Upper lobe of right lung (tissue), 1 donor: ENCODE measurements at regions not wholly inside any gene's neighbourhood (a gene's known extent, or its start where the extent isn't known, plus 50 kb on each side); places are given as distances from the start of the nearest gene placed in this dataset.

Experiments used
- ATAC-seq: fragments of 200-7000 bp; cut with Tn5 transposase; one replicate; pipeline ENCODE4 v1.9.1; 2020; ENCODE audit warnings: mild to moderate bottlenecking, moderate library complexity
- DNase-seq: peaks from one replicate; pipeline ENCODE4 v3.0.0-alpha.2; 2020
- H3K27ac ChIP-seq: fragments of 200-600 bp; one replicate; pipeline ENCODE4 v1.8.0; 2022
- H3K27me3 ChIP-seq: fragments of 200-600 bp; one replicate; pipeline ENCODE4 v1.8.0; 2022; ENCODE audit warnings: mild to moderate bottlenecking
- H3K36me3 ChIP-seq: fragments of 200-600 bp; one replicate; pipeline ENCODE4 v1.8.0; 2022
- H3K4me1 ChIP-seq: fragments of 200-600 bp; one replicate; pipeline ENCODE4 v1.8.0; 2022
- H3K4me3 ChIP-seq: fragments of 200-600 bp; one replicate; pipeline ENCODE4 v1.8.0; 2022; ENCODE audit warnings: mild to moderate bottlenecking
- H3K9me3 ChIP-seq: fragments of 200-600 bp; one replicate; pipeline ENCODE4 v1.8.0; 2022
- intact Hi-C: fragments of 100-400 bp; cut with DNase I; formaldehyde crosslinking; loops from one replicate; pipeline ENCODE4 v1.11.0; 2022
- TF ChIP-seq, protein P1 (sequence below): fragments of 200-600 bp; IDR thresholded peaks from one replicate; pipeline ENCODE4 v1.8.0; 2022; ENCODE audit warnings: antibody characterized with exemption
- donor health status: DM: no; HTN: yes; CAD: no; lungs with severe emphysema.

DNA sequence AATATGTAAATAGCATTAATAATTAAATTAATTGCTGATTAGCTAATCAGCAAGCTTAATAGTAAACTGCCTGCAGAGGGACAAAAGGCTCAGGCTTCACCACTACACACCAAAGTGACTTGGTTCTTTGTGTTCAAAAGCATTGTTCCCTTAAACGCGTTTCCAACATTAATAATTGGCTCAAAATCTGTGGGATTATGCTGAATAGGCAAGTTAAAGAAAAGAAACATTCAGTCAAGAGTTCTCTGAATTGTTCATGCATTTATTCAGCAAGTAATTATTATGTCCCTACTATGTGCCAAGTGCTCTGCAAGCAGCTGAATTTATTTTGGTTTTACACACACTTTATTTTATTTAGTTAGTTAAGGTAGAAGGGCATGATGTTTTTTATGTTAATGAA, 558.5 kb upstream of the ARRDC4 start:
- intact Hi-C loops: no loop called here
- ATAC-seq: no peak
- H3K27me3 ChIP-seq: no peaks in the 10 kb centered on the region
- DNase-seq: no peak
- no peaks in the 10 kb centered on the region for H3K9me3 ChIP-seq
- no peaks in the 10 kb centered on the region for H3K4me1 ChIP-seq
- H3K36me3 ChIP-seq: no peaks in the 10 kb centered on the region
- no peak overlapping the region for H3K4me3 ChIP-seq
- no peak overlapping the region for H3K27ac ChIP-seq
- TF ChIP-seq, protein P1, sequence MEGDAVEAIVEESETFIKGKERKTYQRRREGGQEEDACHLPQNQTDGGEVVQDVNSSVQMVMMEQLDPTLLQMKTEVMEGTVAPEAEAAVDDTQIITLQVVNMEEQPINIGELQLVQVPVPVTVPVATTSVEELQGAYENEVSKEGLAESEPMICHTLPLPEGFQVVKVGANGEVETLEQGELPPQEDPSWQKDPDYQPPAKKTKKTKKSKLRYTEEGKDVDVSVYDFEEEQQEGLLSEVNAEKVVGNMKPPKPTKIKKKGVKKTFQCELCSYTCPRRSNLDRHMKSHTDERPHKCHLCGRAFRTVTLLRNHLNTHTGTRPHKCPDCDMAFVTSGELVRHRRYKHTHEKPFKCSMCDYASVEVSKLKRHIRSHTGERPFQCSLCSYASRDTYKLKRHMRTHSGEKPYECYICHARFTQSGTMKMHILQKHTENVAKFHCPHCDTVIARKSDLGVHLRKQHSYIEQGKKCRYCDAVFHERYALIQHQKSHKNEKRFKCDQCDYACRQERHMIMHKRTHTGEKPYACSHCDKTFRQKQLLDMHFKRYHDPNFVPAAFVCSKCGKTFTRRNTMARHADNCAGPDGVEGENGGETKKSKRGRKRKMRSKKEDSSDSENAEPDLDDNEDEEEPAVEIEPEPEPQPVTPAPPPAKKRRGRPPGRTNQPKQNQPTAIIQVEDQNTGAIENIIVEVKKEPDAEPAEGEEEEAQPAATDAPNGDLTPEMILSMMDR: no peak

DNA sequence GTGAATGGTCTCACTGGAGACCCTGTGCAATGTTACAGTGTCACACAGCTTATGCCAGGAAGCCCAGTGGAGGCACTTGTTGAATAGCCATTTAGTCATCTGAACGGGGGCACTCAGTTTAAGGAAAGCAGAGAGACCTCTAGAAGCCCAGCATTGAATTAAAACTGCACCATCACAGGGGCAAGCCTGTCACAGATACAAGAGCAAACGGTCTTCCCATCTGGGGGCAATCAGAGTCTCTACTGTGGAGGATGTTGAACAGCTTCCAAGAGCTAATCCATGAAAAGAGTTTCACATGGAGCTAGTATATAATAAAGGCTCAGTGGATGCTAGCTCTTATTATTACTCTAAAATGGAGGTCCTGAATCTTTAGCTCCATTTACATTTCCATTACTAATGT, 553.7 kb upstream of the ARRDC4 start:
- intact Hi-C loops: no loop called here
- Histone ChIP-seq H3K27me3 (no peaks in the 10 kb centered on the region), H3K27ac (no peak overlapping the region), H3K4me1 (no peaks in the 10 kb centered on the region), H3K9me3 (no peaks in the 10 kb centered on the region), H3K4me3 (no peak overlapping the region), H3K36me3 (no peaks in the 10 kb centered on the region)
- no peak for DNase-seq
- ATAC-seq: no peak
- TF ChIP-seq, protein P1: no peak

DNA sequence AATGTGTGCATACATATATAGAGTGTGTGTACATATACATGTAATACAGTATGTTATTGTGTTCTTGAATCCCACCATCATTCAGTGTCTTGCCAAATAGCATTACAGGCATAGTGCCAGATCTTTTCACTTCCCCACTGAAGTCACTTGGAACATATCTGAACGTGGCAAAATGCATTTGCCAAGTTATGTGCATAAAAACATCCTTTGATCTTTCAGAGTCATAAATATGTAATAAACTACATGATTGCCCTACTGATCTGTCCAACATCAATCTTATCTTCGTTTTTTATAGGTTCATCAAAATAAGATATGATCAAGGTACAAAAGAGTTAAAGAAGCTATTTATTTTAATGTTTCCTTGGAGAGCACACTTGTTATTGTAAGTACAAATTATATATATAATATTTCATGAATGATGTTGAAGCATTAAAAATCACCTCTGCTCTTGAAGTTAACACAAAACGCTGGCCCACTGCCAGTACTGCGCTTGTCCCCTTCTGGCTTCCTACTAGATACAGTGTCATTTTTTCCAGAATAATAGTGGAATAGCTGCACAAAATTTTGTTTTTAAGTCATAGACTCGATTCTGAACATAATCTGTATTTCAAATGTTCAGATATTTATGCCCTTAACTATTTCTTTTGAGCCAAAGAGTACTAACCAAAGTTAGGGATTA, 549.5 kb upstream of the ARRDC4 start:
- Histone ChIP-seq H3K36me3 (no peaks in the 10 kb centered on the region), H3K4me3 (no peak overlapping the region), H3K27ac (no peak overlapping the region), H3K9me3 (no peaks in the 10 kb centered on the region), H3K27me3 (no peaks in the 10 kb centered on the region), H3K4me1 (no peaks in the 10 kb centered on the region)
- DNase-seq: no peak
- TF ChIP-seq, protein P1: no peak
- intact Hi-C loops: no loop called here
- no peak for ATAC-seq

DNA sequence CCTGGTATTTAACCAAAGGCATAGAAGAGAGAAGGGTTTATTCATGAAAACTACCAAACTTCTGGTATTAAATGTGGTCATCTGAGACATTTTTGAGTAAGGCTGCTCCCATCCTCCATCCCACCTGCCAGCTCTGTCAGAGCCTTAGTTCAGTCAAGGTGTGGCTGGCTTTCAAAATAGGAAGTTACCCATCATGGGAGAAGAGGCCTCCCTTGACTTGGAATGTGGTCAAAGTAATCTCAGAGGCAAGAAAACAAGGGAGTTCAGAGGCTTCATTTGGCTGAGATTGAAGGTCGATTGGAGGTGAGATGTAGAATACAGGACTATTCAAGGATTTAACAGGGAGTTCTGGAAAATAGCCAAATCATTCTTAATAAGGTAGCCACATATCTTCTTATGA, 540.4 kb upstream of the ARRDC4 start:
- Histone ChIP-seq H3K9me3 (no peaks in the 10 kb centered on the region), H3K4me1 (no peaks in the 10 kb centered on the region), H3K4me3 (no peak overlapping the region), H3K27me3 (no peaks in the 10 kb centered on the region), H3K27ac (no peak overlapping the region), H3K36me3 (no peaks in the 10 kb centered on the region)
- intact Hi-C loops: no loop called here
- TF ChIP-seq, protein P1: no peak
- ATAC-seq (no peak), DNase-seq (no peak)

DNA sequence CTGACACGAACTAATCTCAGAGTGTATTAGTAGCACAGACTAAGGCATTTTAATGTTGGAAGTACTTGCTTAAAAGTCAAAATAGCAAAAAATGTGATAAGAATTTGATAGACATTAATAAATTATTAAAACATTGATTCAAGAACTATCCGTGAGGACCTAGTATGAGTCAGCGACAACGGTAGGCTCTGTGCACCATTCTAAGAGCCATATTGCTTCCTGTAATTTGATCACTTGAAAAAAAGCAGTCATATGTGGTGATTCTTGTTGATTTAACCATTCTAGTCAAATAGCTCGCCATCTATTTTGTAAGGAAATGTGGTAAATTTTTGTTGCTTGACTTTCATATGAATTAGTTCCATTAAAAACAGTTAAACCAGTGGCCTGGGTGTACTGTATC, 534.9 kb upstream of the ARRDC4 start:
- TF ChIP-seq, protein P1: no peak
- H3K36me3 ChIP-seq: no peaks in the 10 kb centered on the region
- intact Hi-C loops: no loop called here

DNA sequence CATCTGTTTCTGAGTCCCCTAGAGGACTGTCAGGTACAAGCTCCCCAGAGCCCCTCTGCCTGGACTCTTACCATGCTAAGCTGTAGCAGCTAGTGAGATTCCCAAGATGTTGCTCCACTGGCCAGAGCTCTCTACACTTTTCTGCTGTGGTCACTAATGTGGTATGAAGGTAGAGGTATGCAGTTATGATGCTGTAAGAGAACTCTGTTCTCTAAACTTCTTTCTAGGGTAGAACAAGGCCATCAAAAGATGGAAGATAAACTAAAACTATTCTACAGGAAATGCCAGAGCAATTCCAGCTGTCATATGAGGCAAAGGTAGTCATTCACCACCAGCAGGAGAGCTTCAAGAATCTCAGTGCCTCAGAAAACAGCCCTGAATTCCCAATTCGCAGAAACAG, 517.4 kb upstream of the ARRDC4 start:
- H3K27ac ChIP-seq: no peak overlapping the region
- TF ChIP-seq, protein P1: no peak
- H3K9me3 ChIP-seq: no peaks in the 10 kb centered on the region
- H3K27me3 ChIP-seq: no peaks in the 10 kb centered on the region
- DNase-seq: no peak
- no peak for ATAC-seq
- no peaks in the 10 kb centered on the region for H3K36me3 ChIP-seq
- intact Hi-C loops: no loop called here
- no peak overlapping the region for H3K4me3 ChIP-seq
- H3K4me1 ChIP-seq: no peaks in the 10 kb centered on the region

More for the DNA sequence above, 534.9 kb upstream of the ARRDC4 start:
- Histone ChIP-seq H3K27ac (no peak overlapping the region), H3K27me3 (no peaks in the 10 kb centered on the region), H3K9me3 (no peaks in the 10 kb centered on the region), H3K4me3 (no peak overlapping the region), H3K4me1 (no peaks in the 10 kb centered on the region)
- ATAC-seq: no peak
- DNase-seq: no peak
